H1 (cell line): ENCODE measurements at regions not wholly inside any gene's neighbourhood (a gene's known extent, or its start where the extent isn't known, plus 50 kb on each side); places are given as distances from the start of the nearest gene placed in this dataset.

Source experiments
- GABPA ChIP-seq: IDR thresholded peaks from 2 replicates; pipeline ENCODE4 v1.6.1; 2011; ENCODE audit warnings: mild to moderate bottlenecking, low read length, moderate library complexity, borderline replicate concordance; ENCODE audit not compliant: insufficient read depth
- RFX5 ChIP-seq: IDR thresholded peaks from 2 replicates; pipeline ENCODE4 v1.6.1; 2011; ENCODE audit warnings: low read depth, low read length, improper control_type of control experiment, borderline replicate concordance

GRCh38 chr2:40665493-40666232 is 213.8 kb upstream of the SLC8A1 start:
- TF ChIP-seq GABPA (no peak), RFX5 (no peak)
